GM21423 (cell line): ENCODE measurements at regions not wholly inside any gene's neighbourhood (a gene's known extent, or its start where the extent isn't known, plus 50 kb on each side); places are given as distances from the start of the nearest gene placed in this dataset.
"Not testable (repeated sequence)": the region's sequence is repeated elsewhere in the genome, so short reads cannot be mapped to it uniquely, and the experiment has no call there.

Experiments
- ATAC-seq: cut with Tn5 transposase; IDR thresholded peaks from one replicate; pipeline ENCODE4 v1.9.1; 2021; ENCODE audit warnings: mild to moderate bottlenecking, moderate library complexity; ENCODE audit not compliant: unreplicated experiment

- ATAC-seq = no peak
Observed at GRCh38 chr3:94778814-94779494, 716.1 kb downstream of the NSUN3 start.

- ATAC-seq = no peak
Observed at GRCh38 chr3:94779699-94780098, 716.8 kb downstream of the NSUN3 start.

- ATAC-seq = no peak
Observed at GRCh38 chr3:94784274-94784673, 721.4 kb downstream of the NSUN3 start.

- ATAC-seq = no peak
Observed at GRCh38 chr3:94787066-94787465, 724.2 kb downstream of the NSUN3 start.

GRCh38 chr3:94787734-94788270 lies 724.9 kb downstream of the NSUN3 start:
- ATAC-seq = no peak

- ATAC-seq = no peak
Observed at GRCh38 chr3:94794563-94794962, 731.7 kb downstream of the NSUN3 start.

GRCh38 chr3:94799420-94800060 lies 736.7 kb downstream of the NSUN3 start:
- no peak for ATAC-seq

- ATAC-seq = no peak
Observed at GRCh38 chr3:94811836-94812235, 749.0 kb downstream of the NSUN3 start.

GRCh38 chr3:94821241-94821640 lies 758.4 kb downstream of the NSUN3 start:
- ATAC-seq = no peak

- no peak for ATAC-seq
Observed at GRCh38 chr3:94822298-94822697, 759.4 kb downstream of the NSUN3 start.

- not testable (repeated sequence) for ATAC-seq
Observed at GRCh38 chr3:94846251-94846650, 783.4 kb downstream of the NSUN3 start.

- no peak for ATAC-seq
Observed at GRCh38 chr3:94862703-94863102, 799.8 kb downstream of the NSUN3 start.

- ATAC-seq = no peak
Observed at GRCh38 chr3:94869059-94869547, 806.2 kb downstream of the NSUN3 start.

GRCh38 chr3:94873751-94874150 lies 810.9 kb downstream of the NSUN3 start:
- ATAC-seq = no peak

GRCh38 chr3:94875149-94875548 lies 812.3 kb downstream of the NSUN3 start:
- no peak for ATAC-seq

- ATAC-seq = no peak
Observed at GRCh38 chr3:94887065-94887464, 824.2 kb downstream of the NSUN3 start.

GRCh38 chr3:94896994-94897393 lies 834.1 kb downstream of the NSUN3 start:
- ATAC-seq = no peak

- ATAC-seq = no peak
Observed at GRCh38 chr3:94904156-94904674, 841.4 kb downstream of the NSUN3 start.

GRCh38 chr3:94909726-94910125 lies 846.9 kb downstream of the NSUN3 start:
- ATAC-seq = no peak

GRCh38 chr3:94912656-94913055 lies 849.8 kb downstream of the NSUN3 start:
- ATAC-seq = no peak

- ATAC-seq = no peak
Observed at GRCh38 chr3:94927175-94927574, 864.3 kb downstream of the NSUN3 start.

- ATAC-seq = no peak
Observed at GRCh38 chr3:94928921-94929320, 866.1 kb downstream of the NSUN3 start.
